NCI-H82 (cell line): ENCODE measurements at regions not wholly inside any gene's neighbourhood (a gene's known extent, or its start where the extent isn't known, plus 50 kb on each side); places are given as distances from the start of the nearest gene placed in this dataset.

Experiments
- DNase-seq: peaks from one replicate; lab custom pipeline; 2025; lab: John Stamatoyannopoulos, UW

GRCh38 chr22:49031746-49032330 lies 795.8 kb downstream of the BRD1 start:
- DNase-seq = no peak

GRCh38 chr22:49028111-49028510 lies 799.6 kb downstream of the BRD1 start:
- no peak for DNase-seq

- DNase-seq = no peak
Measured at GRCh38 chr22:49027368-49027670, 800.4 kb downstream of the BRD1 start.

GRCh38 chr22:49026494-49027367 lies 800.9 kb downstream of the BRD1 start:
- no peak for DNase-seq

- no peak for DNase-seq
Measured at GRCh38 chr22:49025791-49026493, 801.7 kb downstream of the BRD1 start.

GRCh38 chr22:49024775-49025440 lies 802.8 kb downstream of the BRD1 start:
- no peak for DNase-seq

- DNase-seq = no peak
Measured at GRCh38 chr22:49023879-49024774, 803.5 kb downstream of the BRD1 start.

GRCh38 chr22:49023161-49023878 lies 804.4 kb downstream of the BRD1 start:
- DNase-seq = no peak

GRCh38 chr22:49022816-49023160 lies 804.9 kb downstream of the BRD1 start:
- DNase-seq = no peak

- DNase-seq = no peak
Measured at GRCh38 chr22:49021926-49022815, 805.5 kb downstream of the BRD1 start.

- no peak for DNase-seq
Measured at GRCh38 chr22:49021131-49021925, 806.3 kb downstream of the BRD1 start.

- DNase-seq = no peak
Measured at GRCh38 chr22:49019737-49020713, 807.6 kb downstream of the BRD1 start.

- no peak for DNase-seq
Measured at GRCh38 chr22:49018601-49019000, 809.1 kb downstream of the BRD1 start.

- no peak for DNase-seq
Measured at GRCh38 chr22:49017482-49018329, 810.0 kb downstream of the BRD1 start.

- DNase-seq = no peak
Measured at GRCh38 chr22:49016909-49017481, 810.7 kb downstream of the BRD1 start.
